Mesodermal cell (in vitro differentiated cells): ENCODE measurements at regions not wholly inside any gene's neighbourhood (a gene's known extent, or its start where the extent isn't known, plus 50 kb on each side); places are given as distances from the start of the nearest gene placed in this dataset.

Source experiments
- H3K27ac ChIP-seq: 2 replicates; pipeline ENCODE4 v1.7.0; 2013; ENCODE audit warnings: mild to moderate bottlenecking, low read depth, low read length, moderate library complexity; ENCODE audit not compliant: severe bottlenecking
- H3K36me3 ChIP-seq: 2 replicates; pipeline ENCODE4 v1.7.1; 2013; ENCODE audit warnings: mild to moderate bottlenecking, low read length, moderate library complexity; ENCODE audit not compliant: control insufficient read depth, insufficient read depth
- H3K4me1 ChIP-seq: one replicate; pipeline ENCODE4 v1.7.1; 2013; ENCODE audit warnings: mild to moderate bottlenecking, low read length; ENCODE audit not compliant: insufficient read depth, control insufficient read depth, poor library complexity, severe bottlenecking
- H3K4me3 ChIP-seq: 2 replicates; pipeline ENCODE4 v1.7.0; 2013; ENCODE audit warnings: low read length, control low read depth, mild to moderate bottlenecking; ENCODE audit not compliant: insufficient read depth, poor library complexity, severe bottlenecking; ENCODE audit errors: extremely low read depth
- H3K9me3 ChIP-seq: 2 replicates; pipeline ENCODE4 v1.7.1; 2013; ENCODE audit warnings: mild to moderate bottlenecking, low read length, moderate library complexity; ENCODE audit not compliant: control insufficient read depth
- WGBS, 2 experiments: methylation state at CpG; one replicate each; pipeline ENCODE4 v1.1.5; 2013; ENCODE audit warnings: missing lambda C conversion rate in 2 of 2; ENCODE audit not compliant: insufficient coverage in 2 of 2; 5-methylcytosine and 5-hydroxymethylcytosine counted together

- WGBS, 2 experiments, result 83 to 90% methylated on average over 11 of the region's 17 CpGs
- H3K9me3 ChIP-seq, result no peaks in the 10 kb centered on the region
- no peaks in the 10 kb centered on the region for H3K4me1 ChIP-seq
- H3K36me3 ChIP-seq, result no peaks in the 10 kb centered on the region
- no peak overlapping the region for H3K4me3 ChIP-seq
- H3K27ac ChIP-seq, result no peak overlapping the region
These were observed 51.3 kb upstream of the NFE2L3 start for GRCh38 chr7:26100406-26101339.

GRCh38 chr7:26101361-26102151 is 50.4 kb upstream of the NFE2L3 start:
- H3K36me3 ChIP-seq, result no peaks in the 10 kb centered on the region
- no peak overlapping the region for H3K4me3 ChIP-seq
- no peaks in the 10 kb centered on the region for H3K9me3 ChIP-seq
- 51 to 67% methylated on average over 11 to 15 of the region's 16 CpGs for WGBS, 2 experiments
- H3K27ac ChIP-seq, result no peak overlapping the region
- H3K4me1 ChIP-seq, result no peaks in the 10 kb centered on the region

GRCh38 chr7:26102176-26102575 is 49.8 kb upstream of the NFE2L3 start:
- Histone ChIP-seq H3K4me3 (no peak overlapping the region), H3K27ac (no peak overlapping the region), H3K9me3 (no peaks in the 10 kb centered on the region), H3K4me1 (no peaks in the 10 kb centered on the region), H3K36me3 (no peaks in the 10 kb centered on the region)
- WGBS, 2 experiments, result 85 to 93% methylated on average over 2 to 3 of the region's 4 CpGs
